Stimulated activated CD4-positive, alpha-beta T cell treated with anti-CD3 and anti-CD28 coated beads, Interleukin-2, amount 100 ng/mL, for 24 hours (primary cell): ENCODE measurements at regions not wholly inside any gene's neighbourhood (a gene's known extent, or its start where the extent isn't known, plus 50 kb on each side); places are given as distances from the start of the nearest gene placed in this dataset.
"Not testable (repeated sequence)": the region's sequence is repeated elsewhere in the genome, so short reads cannot be mapped to it uniquely, and the experiment has no call there.

Experiments
- DNase-seq, 2 donors: peaks; one replicate each; pipeline ENCODE4 v3.0.0-alpha.2; 2020

DNA sequence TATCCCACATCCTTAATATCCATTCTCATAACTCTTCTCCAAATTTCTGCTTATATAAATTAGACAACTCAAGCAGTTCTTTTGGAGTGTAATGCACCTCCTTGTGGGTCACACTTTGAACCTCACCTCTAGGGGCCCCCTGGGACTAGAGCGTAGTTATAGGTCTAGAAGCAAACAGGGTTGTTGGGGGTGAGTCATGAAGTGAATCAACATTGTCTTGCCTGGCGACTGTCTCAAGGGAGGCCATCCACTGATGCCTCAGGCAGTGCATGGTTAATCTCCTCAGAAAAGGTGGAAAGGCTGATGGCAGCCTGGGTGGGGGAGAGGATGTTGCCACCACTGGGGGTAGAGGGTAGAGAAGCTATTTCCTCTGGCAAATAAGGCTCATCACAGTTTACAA, 129.1 kb downstream of the TNFRSF21 start:
- DNase-seq, result no peak

GRCh38 chr6:47179286-47179685, 130.4 kb downstream of the TNFRSF21 start:
- DNase-seq, result no peak

GRCh38 chr6:47175656-47176055, 133.5 kb upstream of the ADGRF1 start:
- no peak for DNase-seq

DNA sequence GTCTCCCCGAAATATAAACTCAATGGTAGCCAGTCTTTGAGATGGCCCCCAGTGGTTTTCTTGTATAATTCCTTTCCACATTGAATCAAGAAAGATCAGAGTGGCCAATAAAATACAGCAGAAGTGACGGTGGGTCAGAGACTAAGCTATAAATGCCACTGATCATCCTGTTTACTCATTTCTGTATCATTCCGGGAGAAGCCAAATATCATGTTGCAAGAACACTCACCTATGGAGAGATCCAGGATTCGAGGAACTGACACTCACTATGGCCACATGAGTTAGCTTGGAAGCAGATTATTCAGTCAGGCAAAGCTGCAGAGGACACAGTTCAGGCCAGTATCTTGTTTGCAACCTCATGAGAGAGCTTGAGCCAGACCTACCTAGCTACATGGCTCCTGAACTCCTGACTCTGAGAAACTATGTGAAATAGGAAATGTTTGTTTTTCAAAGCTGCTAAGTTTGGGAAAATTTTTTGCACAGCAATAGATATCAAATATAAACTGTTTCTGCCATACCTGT, 132.4 kb upstream of the ADGRF1 start:
- no peak for DNase-seq

DNA sequence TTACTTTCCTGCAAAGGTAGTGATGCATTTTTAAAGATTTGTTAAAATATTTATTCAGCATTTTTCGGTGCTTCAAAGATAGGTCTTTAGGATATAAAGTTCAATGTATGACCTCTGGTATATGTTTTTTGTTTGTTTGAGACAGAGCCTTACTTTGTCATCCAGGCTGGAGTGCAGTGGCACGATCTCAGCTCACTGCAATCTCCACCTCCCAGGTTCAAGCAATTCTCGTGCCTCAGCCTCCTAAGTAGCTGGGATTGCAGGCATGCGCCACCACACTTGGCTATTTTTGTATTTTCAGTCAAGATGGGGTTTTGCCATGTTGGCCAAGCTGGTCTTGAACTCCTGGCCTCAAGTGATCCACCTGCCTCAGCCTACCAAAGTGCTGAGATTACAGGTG, 131.9 kb upstream of the ADGRF1 start:
- not testable (repeated sequence) for DNase-seq

GRCh38 chr6:47173145-47173544, 131.0 kb upstream of the ADGRF1 start:
- DNase-seq, result not testable (repeated sequence)

- DNase-seq, result no peak
These were observed 128.4 kb upstream of the ADGRF1 start for GRCh38 chr6:47170617-47170947.

GRCh38 chr6:47169785-47170616, 127.9 kb upstream of the ADGRF1 start:
- DNase-seq, result no peak

DNA sequence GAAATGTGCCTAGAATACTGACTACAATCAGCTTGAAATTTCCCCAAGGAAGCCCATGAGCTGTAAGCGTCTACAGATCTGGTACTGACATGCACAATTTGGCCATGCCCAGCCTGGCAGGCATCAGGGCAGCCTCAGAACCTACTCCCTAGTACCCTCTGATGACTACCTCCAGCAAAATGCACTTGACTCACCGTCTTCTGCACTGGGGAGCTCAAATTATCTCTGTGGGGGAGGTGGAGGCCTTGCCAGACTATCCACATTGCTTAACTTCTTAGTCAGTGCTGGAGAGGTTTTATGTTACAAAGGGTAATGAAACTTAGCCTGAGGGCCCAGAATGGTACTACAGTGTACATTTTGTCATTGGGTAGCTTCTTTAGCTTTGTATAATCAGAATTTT, 126.0 kb upstream of the ADGRF1 start:
- no peak for DNase-seq

DNA sequence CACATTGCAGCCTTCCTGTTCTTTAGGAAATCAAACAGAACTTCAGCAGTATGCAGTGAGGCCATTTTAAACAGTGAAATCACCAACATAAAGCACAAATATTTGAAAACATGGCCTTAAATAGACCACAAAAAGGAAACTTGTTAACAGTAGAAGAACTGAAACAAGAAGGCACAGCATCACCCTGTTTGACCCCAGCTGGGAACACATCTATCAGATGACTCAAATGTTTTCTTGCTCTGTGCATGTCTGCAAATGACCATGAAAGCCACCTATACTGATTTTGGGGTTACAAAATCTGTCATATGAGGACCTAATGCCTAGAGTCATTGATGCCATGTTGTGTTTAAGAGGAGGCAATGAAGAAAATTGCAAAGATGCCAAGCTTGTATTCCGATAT, 123.8 kb upstream of the ADGRF1 start:
- no peak for DNase-seq

GRCh38 chr6:47164877-47165276, 122.7 kb upstream of the ADGRF1 start:
- no peak for DNase-seq

GRCh38 chr6:47163536-47163935, 121.4 kb upstream of the ADGRF1 start:
- no peak for DNase-seq

DNA sequence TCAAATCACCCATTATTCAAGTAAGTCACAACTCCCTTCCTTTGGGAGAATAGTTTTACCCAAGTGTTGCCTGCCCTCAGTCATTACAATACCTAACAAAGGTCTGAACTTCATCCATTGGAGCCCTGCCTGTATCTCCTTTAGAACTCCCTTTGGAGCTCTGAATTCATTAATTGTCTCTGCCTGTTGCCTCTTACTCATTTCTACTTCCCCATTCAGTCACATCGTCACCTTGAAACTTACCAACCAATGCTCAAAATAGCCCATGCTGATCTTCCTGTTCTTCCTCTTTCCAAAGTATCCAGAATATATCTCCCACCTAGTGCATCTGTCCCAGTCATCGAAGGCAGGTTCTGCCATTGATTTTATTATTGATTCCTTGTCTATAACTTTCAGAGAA, 120.7 kb upstream of the ADGRF1 start:
- DNase-seq, result no peak

DNA sequence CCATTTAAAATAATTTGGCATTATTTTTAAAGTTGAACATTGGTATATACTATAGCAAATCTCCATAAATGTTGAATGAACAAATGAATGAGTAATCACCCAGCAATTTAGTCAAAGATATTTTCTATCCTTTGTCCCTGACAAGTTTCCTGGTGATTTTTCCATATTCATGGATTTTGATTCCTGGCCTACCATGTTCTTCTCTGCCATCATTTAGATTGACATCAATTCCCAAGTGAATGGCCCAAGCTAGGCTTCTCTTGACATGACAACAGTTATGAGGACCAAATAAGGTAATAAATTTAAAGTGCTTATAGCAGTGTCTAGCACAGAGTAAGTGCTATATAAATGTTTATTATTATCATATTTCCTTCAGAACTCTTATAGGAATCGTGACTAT, 120.1 kb upstream of the ADGRF1 start:
- DNase-seq, result no peak

GRCh38 chr6:47161176-47161687, 119.1 kb upstream of the ADGRF1 start:
- no peak for DNase-seq

DNA sequence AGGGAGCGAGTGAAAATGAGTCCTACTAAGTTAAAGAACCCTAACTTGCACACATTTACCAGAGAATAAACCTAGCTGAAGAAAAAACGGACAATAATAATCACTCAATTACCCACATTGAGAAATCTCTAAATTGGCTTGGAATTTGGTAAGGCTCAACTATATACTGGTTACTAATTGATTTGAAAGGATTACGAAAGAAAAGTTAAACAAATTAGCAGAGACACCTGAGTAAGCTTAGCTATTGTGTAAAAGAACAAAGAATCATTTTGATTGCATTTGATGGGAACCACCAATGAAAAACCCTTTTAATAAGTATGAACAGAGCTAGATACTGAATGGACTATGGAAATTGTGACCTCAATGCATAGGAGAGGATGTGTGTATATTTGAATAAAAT, 118.6 kb upstream of the ADGRF1 start:
- no peak for DNase-seq

DNA sequence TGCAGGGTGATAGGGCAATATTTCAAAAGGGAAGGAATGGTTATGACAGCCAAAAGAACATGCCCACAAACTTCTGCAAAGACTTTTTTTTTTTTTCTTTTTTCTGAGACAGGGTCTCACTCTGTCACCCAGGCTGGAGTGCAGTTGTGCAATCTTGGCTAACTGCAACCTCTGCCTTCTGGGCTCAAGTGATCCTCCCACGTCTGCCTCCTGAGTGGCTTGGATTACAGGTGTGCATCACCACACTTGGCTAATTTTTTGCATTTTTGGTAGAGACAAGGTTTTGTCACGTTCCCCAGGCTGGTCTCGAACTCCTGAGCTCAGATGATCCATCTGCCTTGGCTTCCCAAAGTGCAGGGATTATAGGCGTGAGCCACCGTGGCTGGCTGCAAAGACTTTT, 117.6 kb upstream of the ADGRF1 start:
- no peak for DNase-seq

- DNase-seq, result no peak
These were observed 115.6 kb upstream of the ADGRF1 start for GRCh38 chr6:47157653-47158219.

GRCh38 chr6:47157063-47157462, 114.9 kb upstream of the ADGRF1 start:
- no peak for DNase-seq

DNA sequence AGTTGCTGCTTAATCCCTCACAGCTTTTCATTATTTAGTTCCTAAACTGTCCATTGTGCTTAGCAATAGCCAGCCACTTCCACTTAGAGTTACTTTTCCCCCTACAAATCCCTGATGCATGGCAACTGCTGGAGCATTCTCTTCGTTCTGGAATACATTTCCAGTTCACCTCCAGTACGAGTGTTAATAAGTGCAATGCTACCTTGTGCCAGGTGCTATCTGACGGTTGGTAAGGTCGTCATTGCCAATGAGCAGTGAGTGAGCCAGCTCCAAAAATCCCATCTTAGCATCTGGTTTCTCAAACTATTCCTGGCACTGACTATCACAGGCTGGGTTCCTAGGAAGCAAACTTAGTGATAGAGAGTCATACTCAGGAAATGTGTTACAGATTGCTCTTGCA, 114.1 kb upstream of the ADGRF1 start:
- DNase-seq, result no peak

DNA sequence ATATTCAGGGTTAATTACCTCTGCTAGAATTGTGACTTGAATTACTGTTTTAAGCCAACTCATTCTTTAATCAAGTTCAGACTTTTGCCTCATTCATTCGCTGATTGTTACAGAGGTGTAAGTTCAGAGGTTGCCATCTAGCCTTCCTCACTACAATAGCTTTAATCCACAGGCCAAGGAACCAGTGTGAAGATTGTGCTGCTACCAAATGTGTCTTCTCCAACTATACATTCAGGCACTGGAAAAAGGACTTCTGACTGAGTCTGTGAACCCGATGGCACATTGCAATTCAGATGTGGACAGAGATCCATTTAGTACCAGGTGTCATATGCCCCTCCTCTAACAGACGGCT, 111.2 kb upstream of the ADGRF1 start:
- no peak for DNase-seq

DNA sequence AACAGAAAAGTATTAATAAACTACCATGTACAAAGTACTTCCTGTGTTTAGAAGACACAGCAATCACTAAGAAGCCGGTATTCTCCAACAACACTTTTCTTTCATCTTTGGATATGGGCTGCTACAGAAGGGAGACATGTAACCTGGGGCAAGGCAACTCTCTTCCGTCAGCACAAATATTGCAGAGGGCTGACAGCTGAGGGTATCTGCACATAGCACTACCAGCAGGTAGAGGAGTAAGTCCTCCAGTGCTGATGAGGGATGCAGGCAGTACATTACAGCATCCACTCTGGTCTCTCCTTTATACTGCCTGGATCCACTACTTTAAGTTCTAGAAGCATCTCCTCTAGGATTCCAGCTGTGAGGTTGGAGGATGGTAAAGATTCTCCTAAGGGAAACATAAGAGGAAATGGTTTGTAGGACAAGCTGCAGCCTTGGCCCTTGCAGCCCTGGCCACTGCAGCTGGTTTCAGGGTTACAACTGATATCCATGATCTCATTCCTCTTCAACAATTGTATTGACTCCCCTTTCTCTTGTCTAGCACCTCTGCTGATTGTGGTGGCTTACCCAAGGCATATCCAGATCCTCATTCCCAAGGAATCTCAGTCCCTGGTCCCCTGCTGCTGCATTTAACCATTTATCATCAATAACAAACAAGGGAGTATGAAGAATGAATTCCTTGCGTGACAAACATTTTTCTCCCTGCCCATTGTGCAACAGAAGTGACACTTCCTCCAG, 110.7 kb upstream of the ADGRF1 start:
- DNase-seq, result no peak

GRCh38 chr6:47151232-47151898, 109.2 kb upstream of the ADGRF1 start:
- DNase-seq, result no peak
